PC-9 (cell line): ENCODE measurements at regions not wholly inside any gene's neighbourhood (a gene's known extent, or its start where the extent isn't known, plus 50 kb on each side); places are given as distances from the start of the nearest gene placed in this dataset.

ENCODE experiments used
- BruUV-seq: library from RNA; stranded (reverse); fragments of 400-500 nt; replicated peaks from 2 replicates; lab custom pipeline; 2021; lab: Mats Ljungman, UMichigan
- CTCF ChIA-PET: fragments of 300-600 bp; sonication (Branson Sonifier 250); formaldehyde crosslinking; loops from one replicate; lab custom pipeline; 2022; ENCODE audit warnings: antibody characterized with exemption; lab: Charles Lee
- POLR2A ChIA-PET: fragments of 300-600 bp; sonication (Branson Sonifier 250); formaldehyde crosslinking; loops from one replicate; lab custom pipeline; 2022; ENCODE audit warnings: antibody characterized with exemption; ENCODE audit not compliant: unreplicated experiment; lab: Charles Lee
- DNase-seq, 2 experiments: peaks; one replicate each; pipeline versions ENCODE4 v3.0.0 to v3.0.0-alpha.2; 2015 to 2022; ENCODE audit warnings: mixed read lengths in 1 of 2
- H2AFZ ChIP-seq: fragments of 200-600 bp; sonication (generic); 2 replicates; pipeline ENCODE4 v1.8.1; 2017; ENCODE audit warnings: antibody characterized with exemption
- H3F3A ChIP-seq: fragments of 200-600 bp; sonication (generic); 2 replicates; pipeline ENCODE4 v1.8.1; 2017; ENCODE audit warnings: antibody characterized with exemption, mild to moderate bottlenecking, low read depth; ENCODE audit not compliant: insufficient read depth
- H3K27ac ChIP-seq: fragments of 200-600 bp; sonication (generic); 2 replicates; pipeline ENCODE4 v1.6.1; 2016; ENCODE audit warnings: mixed run types
- H3K27me3 ChIP-seq: fragments of 200-600 bp; sonication (generic); 2 replicates; pipeline ENCODE4 v1.6.1; 2016; ENCODE audit warnings: low read depth, mixed run types; ENCODE audit not compliant: insufficient read depth
- H3K36me3 ChIP-seq: fragments of 200-600 bp; sonication (generic); 2 replicates; pipeline ENCODE4 v1.6.1; 2016; ENCODE audit warnings: low read depth, mixed run types
- H3K4me1 ChIP-seq: fragments of 200-600 bp; sonication (generic); replicated peaks from 2 replicates; pipeline ENCODE4 v1.6.1; 2016; ENCODE audit warnings: mixed run types; ENCODE audit not compliant: insufficient read depth
- H3K4me2 ChIP-seq: fragments of 200-600 bp; sonication (generic); 2 replicates; pipeline ENCODE4 v1.6.1; 2017; ENCODE audit warnings: mixed run types
- H3K4me3 ChIP-seq: fragments of 200-600 bp; sonication (generic); 2 replicates; pipeline ENCODE4 v1.6.1; 2016; ENCODE audit warnings: mixed run types
- H3K79me2 ChIP-seq: fragments of 200-600 bp; sonication (generic); 2 replicates; pipeline ENCODE4 v1.6.1; 2017; ENCODE audit warnings: low read depth, mixed run types
- H3K9me2 ChIP-seq: fragments of 200-600 bp; sonication (generic); 2 replicates; pipeline ENCODE4 v1.8.1; 2017; ENCODE audit warnings: mild to moderate bottlenecking; ENCODE audit not compliant: insufficient read depth
- H3K9me3 ChIP-seq: fragments of 200-600 bp; sonication (generic); 2 replicates; pipeline ENCODE4 v1.8.1; 2016; ENCODE audit warnings: low read depth; ENCODE audit not compliant: insufficient read depth
- H4K20me1 ChIP-seq: fragments of 200-600 bp; sonication (generic); 2 replicates; pipeline ENCODE4 v1.8.1; 2017; ENCODE audit not compliant: insufficient read depth
- CTCF ChIP-seq: fragments of 200-600 bp; sonication (generic); conservative IDR thresholded peaks from 2 replicates; pipeline ENCODE4 v1.6.1; 2017; ENCODE audit warnings: mixed run types, antibody characterized with exemption, mild to moderate bottlenecking, moderate library complexity
- EZH2 ChIP-seq: fragments of 200-600 bp; sonication (generic); IDR thresholded peaks from 2 replicates; pipeline ENCODE4 v1.8.0; 2017; ENCODE audit warnings: antibody characterized with exemption, low read depth
- intact Hi-C: fragments of 100-400 bp; cut with micrococcal nuclease; formaldehyde crosslinking; loops from one replicate; pipeline ENCODE4 v1.10.0; 2022; ENCODE audit not compliant: unreplicated experiment

GRCh38 chr11:87398931-87399330, 361.2 kb downstream of the TMEM135 start:
- Histone ChIP-seq H3K4me1 (no peaks in the 10 kb centered on the region), H3K36me3 (no peaks in the 10 kb centered on the region), H3K4me3 (no peak overlapping the region), H2AFZ (no peak overlapping the region), H3K9me2 (no peaks in the 10 kb centered on the region), H4K20me1 (no peaks in the 10 kb centered on the region; the same call in 1 of the 2 replicates), H3K27ac (no peak overlapping the region), H3K4me2 (no peak overlapping the region), H3K79me2 (no peaks in the 10 kb centered on the region), H3F3A (no peaks in the 10 kb centered on the region), H3K27me3 (no peaks in the 10 kb centered on the region), H3K9me3 (no peaks in the 10 kb centered on the region; the same call in 1 of the 2 replicates)
- intact Hi-C loops: no loop called here
- ChIA-PET POLR2A (no interaction called here), CTCF (no interaction called here)
- BruUV-seq: no TSS peak
- TF ChIP-seq CTCF: no peak
- peak in 1 of 2 experiments; percentile 9 for DNase-seq

GRCh38 chr11:87397011-87397865, 359.5 kb downstream of the TMEM135 start:
- ChIA-PET CTCF (no interaction called here), POLR2A (no interaction called here)
- no peaks in the 10 kb centered on the region for H3K4me1 ChIP-seq
- H3F3A ChIP-seq: no peaks in the 10 kb centered on the region
- H3K79me2 ChIP-seq: no peaks in the 10 kb centered on the region
- peak in 1 of 2 experiments; percentile 34 for DNase-seq
- peak overlapping the region; percentile 50; the same call in 1 of the 2 replicates for H2AFZ ChIP-seq
- no TSS peak for BruUV-seq
- H4K20me1 ChIP-seq: no peaks in the 10 kb centered on the region; the same call in 1 of the 2 replicates
- H3K9me3 ChIP-seq: no peaks in the 10 kb centered on the region; the same call in 1 of the 2 replicates
- TF ChIP-seq CTCF (no peak), EZH2 (no peak)
- H3K27me3 ChIP-seq: no peaks in the 10 kb centered on the region
- H3K9me2 ChIP-seq: no peaks in the 10 kb centered on the region
- H3K27ac ChIP-seq: no peak overlapping the region
- H3K4me3 ChIP-seq: no peak overlapping the region
- no peaks in the 10 kb centered on the region for H3K36me3 ChIP-seq
- intact Hi-C loops: no loop called here
- no peak overlapping the region for H3K4me2 ChIP-seq

GRCh38 chr11:87394924-87395323, 357.2 kb downstream of the TMEM135 start:
- CTCF ChIA-PET: no interaction called here
- Histone ChIP-seq H3K4me1 (no peaks in the 10 kb centered on the region), H3K79me2 (no peaks in the 10 kb centered on the region), H3K27ac (no peak overlapping the region), H3K4me3 (no peak overlapping the region), H3K4me2 (no peak overlapping the region), H3F3A (no peaks in the 10 kb centered on the region), H3K27me3 (no peaks in the 10 kb centered on the region), H2AFZ (no peak overlapping the region), H3K9me3 (no peaks in the 10 kb centered on the region), H4K20me1 (no peaks in the 10 kb centered on the region), H3K36me3 (no peaks in the 10 kb centered on the region), H3K9me2 (no peaks in the 10 kb centered on the region)
- intact Hi-C loops: no loop called here
- POLR2A ChIA-PET: no interaction called here
- DNase-seq: peak in 1 of 2 experiments; percentile 18
- TF ChIP-seq CTCF: no peak
- TF ChIP-seq EZH2: no peak
- BruUV-seq: no TSS peak
